Skeletal muscle satellite cell (primary cell): ENCODE measurements at regions not wholly inside any gene's neighbourhood (a gene's known extent, or its start where the extent isn't known, plus 50 kb on each side); places are given as distances from the start of the nearest gene placed in this dataset.
"Not testable (repeated sequence)": the region's sequence is repeated elsewhere in the genome, so short reads cannot be mapped to it uniquely, and the experiment has no call there.

ENCODE experiments used
- H3K27me3 ChIP-seq: 2 replicates; pipeline ENCODE4 v1.7.0; 2013; ENCODE audit warnings: low read length; ENCODE audit not compliant: control insufficient read depth, insufficient read depth
- H3K36me3 ChIP-seq: 2 replicates; pipeline ENCODE4 v1.7.0; 2013; ENCODE audit warnings: mild to moderate bottlenecking, control low read depth, low read length; ENCODE audit not compliant: insufficient read depth
- H3K4me1 ChIP-seq: 2 replicates; pipeline ENCODE4 v1.7.0; 2013; ENCODE audit warnings: low read length; ENCODE audit not compliant: control insufficient read depth, insufficient read depth
- H3K4me2 ChIP-seq: 2 replicates; pipeline ENCODE4 v1.7.0; 2013; ENCODE audit warnings: mild to moderate bottlenecking, low read length
- H3K4me3 ChIP-seq: 2 replicates; pipeline ENCODE4 v1.7.0; 2013; ENCODE audit warnings: low read length
- H3K9ac ChIP-seq: 2 replicates; pipeline ENCODE4 v1.7.0; 2013; ENCODE audit warnings: mild to moderate bottlenecking, low read depth, low read length, moderate library complexity
- H3K9me3 ChIP-seq: replicated peaks from 2 replicates; pipeline ENCODE4 v1.7.0; 2013; ENCODE audit warnings: mild to moderate bottlenecking, control low read depth, low read length

GRCh38 chr5:60487476-60487875 lies 212.5 kb downstream of the DEPDC1B start:
- peak overlapping the region; percentile 41 for H3K4me2 ChIP-seq
- H3K9ac ChIP-seq, result peak overlapping the region; percentile 27
- H3K27me3 ChIP-seq, result no peaks in the 10 kb centered on the region
- no peak overlapping the region for H3K4me3 ChIP-seq
- H3K4me1 ChIP-seq, result peaks cover 51% of the 10 kb centered on the region
- H3K9me3 ChIP-seq, result no peaks in the 10 kb centered on the region
- no peaks in the 10 kb centered on the region for H3K36me3 ChIP-seq

DNA sequence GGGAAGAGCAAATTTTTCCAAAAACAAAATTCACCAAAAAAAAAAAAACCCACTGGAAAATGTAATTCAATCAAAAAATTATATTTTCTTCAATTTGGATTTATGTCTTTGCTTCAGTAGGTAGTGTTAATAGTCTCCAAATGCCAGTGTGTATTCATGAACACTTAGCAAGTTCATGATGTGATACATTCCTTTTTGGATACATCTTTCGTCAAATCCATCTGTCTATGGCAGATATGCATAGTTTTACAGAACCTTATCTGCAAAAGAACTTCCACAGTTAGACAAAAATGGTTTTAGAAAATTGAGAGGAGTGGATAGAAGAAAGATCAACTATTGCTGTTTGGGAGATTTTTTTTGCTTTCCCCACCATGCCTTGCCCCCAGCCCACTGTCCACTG lies 214.6 kb downstream of the DEPDC1B start:
- no peaks in the 10 kb centered on the region for H3K27me3 ChIP-seq
- no peak overlapping the region for H3K9ac ChIP-seq
- H3K4me3 ChIP-seq, result no peak overlapping the region
- H3K4me1 ChIP-seq, result peaks cover 52% of the 10 kb centered on the region
- H3K36me3 ChIP-seq, result no peaks in the 10 kb centered on the region
- no peak overlapping the region for H3K4me2 ChIP-seq
- H3K9me3 ChIP-seq, result no peaks in the 10 kb centered on the region

GRCh38 chr5:60483050-60483449 lies 216.9 kb downstream of the DEPDC1B start:
- Histone ChIP-seq H3K9ac (no peak overlapping the region), H3K27me3 (no peaks in the 10 kb centered on the region), H3K4me1 (peaks cover 29% of the 10 kb centered on the region), H3K4me3 (no peak overlapping the region), H3K36me3 (no peaks in the 10 kb centered on the region), H3K9me3 (no peaks in the 10 kb centered on the region), H3K4me2 (peak overlapping the region; percentile 12)

GRCh38 chr5:60482301-60482700 lies 217.7 kb downstream of the DEPDC1B start:
- Histone ChIP-seq H3K27me3 (no peaks in the 10 kb centered on the region), H3K9ac (no peak overlapping the region), H3K4me3 (no peak overlapping the region), H3K36me3 (no peaks in the 10 kb centered on the region), H3K4me1 (peaks cover 22% of the 10 kb centered on the region), H3K4me2 (no peak overlapping the region), H3K9me3 (no peaks in the 10 kb centered on the region)

DNA sequence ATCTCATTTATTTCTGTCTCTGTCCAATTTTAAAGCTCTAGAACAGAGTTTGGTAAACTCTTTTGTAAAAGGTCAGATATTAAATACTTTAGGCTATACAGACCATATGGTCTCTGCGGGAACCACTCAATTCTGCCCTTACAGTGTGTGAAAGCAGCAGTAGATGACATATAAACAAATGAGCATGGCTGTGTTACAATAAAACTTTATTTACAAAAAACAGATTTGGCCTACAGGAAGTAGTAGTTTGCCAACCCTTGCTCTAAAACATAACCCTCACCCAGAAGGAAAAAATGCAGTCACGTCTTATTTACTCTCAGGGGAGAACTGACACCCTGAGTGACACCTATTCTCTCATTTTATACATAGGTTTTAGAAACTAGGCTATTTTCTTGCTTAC lies 220.4 kb downstream of the DEPDC1B start:
- Histone ChIP-seq H3K9ac (no peak overlapping the region), H3K9me3 (no peaks in the 10 kb centered on the region), H3K4me1 (peaks cover 17% of the 10 kb centered on the region), H3K4me2 (no peak overlapping the region), H3K27me3 (no peaks in the 10 kb centered on the region), H3K4me3 (no peak overlapping the region), H3K36me3 (no peaks in the 10 kb centered on the region)

DNA sequence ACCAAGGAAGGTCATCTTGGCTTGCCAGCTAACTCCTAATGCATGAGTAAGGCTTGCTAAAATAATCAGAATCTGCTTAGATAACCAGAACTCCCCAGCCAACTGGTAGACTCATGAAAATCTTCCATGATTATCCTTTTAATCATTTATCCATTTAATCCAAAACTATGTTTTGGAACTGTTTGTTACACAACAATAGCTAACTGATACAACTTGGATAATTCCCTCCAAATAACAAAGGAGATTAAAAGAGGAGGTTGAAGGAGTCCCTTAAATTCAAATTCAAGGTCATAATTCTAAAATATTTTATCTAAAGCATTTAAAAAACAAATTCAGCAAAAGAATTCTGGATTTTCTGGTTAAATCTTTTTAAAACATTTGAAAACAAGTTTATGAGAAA lies 222.1 kb downstream of the DEPDC1B start:
- Histone ChIP-seq H3K36me3 (no peaks in the 10 kb centered on the region), H3K4me3 (no peak overlapping the region), H3K4me1 (peaks cover 7% of the 10 kb centered on the region), H3K9me3 (no peaks in the 10 kb centered on the region), H3K9ac (no peak overlapping the region), H3K27me3 (no peaks in the 10 kb centered on the region), H3K4me2 (no peak overlapping the region)

- Histone ChIP-seq H3K4me2 (no peak overlapping the region), H3K4me3 (no peak overlapping the region), H3K9me3 (no peaks in the 10 kb centered on the region), H3K27me3 (no peaks in the 10 kb centered on the region), H3K4me1 (no peaks in the 10 kb centered on the region), H3K9ac (no peak overlapping the region), H3K36me3 (no peaks in the 10 kb centered on the region)
Observed at GRCh38 chr5:60473654-60474053, 226.3 kb downstream of the DEPDC1B start.

DNA sequence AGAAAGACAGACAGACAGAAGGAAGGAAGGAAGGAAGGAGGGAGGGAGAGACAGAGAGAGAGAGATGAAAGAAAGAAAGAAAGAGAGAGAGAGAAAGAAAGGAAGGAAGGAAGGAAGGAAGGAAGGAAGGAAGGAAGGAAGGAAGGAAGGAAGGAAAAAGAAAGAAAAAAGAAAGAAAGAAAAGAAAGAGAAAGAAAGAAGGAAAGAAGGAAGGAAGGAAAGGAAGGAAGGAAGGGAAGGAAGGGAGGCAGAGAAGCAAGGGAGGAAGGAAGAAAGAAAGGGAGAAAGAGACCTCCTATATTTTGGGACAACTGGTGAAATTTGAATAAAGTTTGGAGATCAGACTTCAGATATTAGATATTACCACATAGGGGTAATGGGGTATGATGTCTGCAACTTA lies 226.9 kb downstream of the DEPDC1B start:
- H3K4me2 ChIP-seq, H3K4me3 ChIP-seq, H3K27me3 ChIP-seq, H3K36me3 ChIP-seq, H3K9ac ChIP-seq, H3K9me3 ChIP-seq, H3K4me1 ChIP-seq: not testable (repeated sequence)

GRCh38 chr5:60470881-60471280 lies 229.1 kb downstream of the DEPDC1B start:
- H3K4me2 ChIP-seq, result no peak overlapping the region
- H3K27me3 ChIP-seq, result no peaks in the 10 kb centered on the region

GRCh38 chr5:60469286-60469685 lies 230.7 kb downstream of the DEPDC1B start:
- no peak overlapping the region for H3K9ac ChIP-seq
- no peaks in the 10 kb centered on the region for H3K4me1 ChIP-seq
- no peaks in the 10 kb centered on the region for H3K9me3 ChIP-seq
- no peak overlapping the region for H3K4me3 ChIP-seq
- H3K4me2 ChIP-seq, result no peak overlapping the region
- H3K27me3 ChIP-seq, result no peaks in the 10 kb centered on the region
- no peaks in the 10 kb centered on the region for H3K36me3 ChIP-seq

More at GRCh38 chr5:60470881-60471280, 229.1 kb downstream of the DEPDC1B start:
- H3K9me3 ChIP-seq, result no peaks in the 10 kb centered on the region
- no peak overlapping the region for H3K4me3 ChIP-seq
- H3K4me1 ChIP-seq, result no peaks in the 10 kb centered on the region
- H3K9ac ChIP-seq, result no peak overlapping the region
- no peaks in the 10 kb centered on the region for H3K36me3 ChIP-seq

DNA sequence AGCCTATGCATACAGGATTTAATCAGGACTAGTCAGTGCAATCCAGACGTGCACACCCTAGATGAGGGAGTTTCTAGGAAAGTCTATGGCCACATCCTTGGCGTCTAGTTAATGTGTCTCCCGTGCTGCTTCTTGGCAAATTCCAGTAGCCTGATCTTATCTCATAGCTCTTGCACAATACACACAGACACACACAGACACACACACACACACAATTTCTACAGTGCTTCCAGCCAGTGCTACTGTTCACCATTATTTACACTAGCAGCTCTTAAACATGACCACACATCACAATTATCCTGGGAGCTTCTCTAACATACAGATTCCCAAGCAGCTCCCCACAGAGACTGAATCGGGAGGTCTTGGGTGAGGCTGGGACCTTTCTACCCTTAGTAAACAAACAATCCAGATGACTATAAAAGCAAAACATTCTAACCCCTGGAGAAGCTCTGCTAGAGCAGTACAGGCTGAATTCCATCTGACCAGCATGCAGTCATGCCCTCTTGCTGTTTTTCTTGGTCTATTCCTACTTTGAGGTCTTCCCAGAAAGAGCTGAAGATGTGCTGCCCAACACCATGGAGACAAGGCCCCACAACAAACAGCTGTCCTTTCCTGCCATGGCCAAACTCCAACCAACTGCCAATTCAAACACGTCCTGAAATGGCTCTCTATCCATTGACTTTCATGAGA lies 236.6 kb downstream of the DEPDC1B start:
- Histone ChIP-seq H3K9ac (no peak overlapping the region), H3K4me3 (no peak overlapping the region), H3K4me1 (peaks cover 8% of the 10 kb centered on the region), H3K4me2 (no peak overlapping the region), H3K36me3 (no peaks in the 10 kb centered on the region), H3K27me3 (no peaks in the 10 kb centered on the region), H3K9me3 (no peaks in the 10 kb centered on the region)

DNA sequence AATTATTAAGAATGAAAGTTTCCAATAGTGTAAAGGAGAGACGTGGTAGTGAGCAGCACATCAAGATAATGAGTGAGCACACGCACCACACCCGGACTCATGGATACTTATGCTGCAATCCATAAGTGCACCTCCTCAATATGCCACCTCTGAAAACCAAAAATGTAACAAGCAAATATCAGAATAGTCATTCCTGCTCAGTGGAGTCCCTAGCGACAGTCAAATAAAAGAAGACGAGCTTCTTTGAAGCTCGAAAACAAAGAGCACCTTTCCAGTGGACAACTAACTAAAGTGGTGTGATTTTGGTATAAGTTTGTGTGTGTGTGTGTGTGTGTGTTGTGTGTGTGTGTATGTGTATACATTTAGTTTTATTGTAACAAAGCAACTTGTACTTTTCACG lies 241.3 kb downstream of the DEPDC1B start:
- no peak overlapping the region for H3K9ac ChIP-seq
- H3K36me3 ChIP-seq, result no peaks in the 10 kb centered on the region
- no peak overlapping the region for H3K4me3 ChIP-seq
- H3K4me1 ChIP-seq, result peaks cover 8% of the 10 kb centered on the region
- no peak overlapping the region for H3K4me2 ChIP-seq
- no peaks in the 10 kb centered on the region for H3K9me3 ChIP-seq
- no peaks in the 10 kb centered on the region for H3K27me3 ChIP-seq
